GM18868 (cell line): ENCODE measurements at regions not wholly inside any gene's neighbourhood (a gene's known extent, or its start where the extent isn't known, plus 50 kb on each side); places are given as distances from the start of the nearest gene placed in this dataset.

ENCODE experiments used
- ATAC-seq: cut with Tn5 transposase; IDR thresholded peaks from one replicate; pipeline ENCODE4 v1.9.1; 2021; ENCODE audit warnings: mild to moderate bottlenecking, moderate library complexity; ENCODE audit not compliant: unreplicated experiment

GRCh38 chr17:57174591-57174990 lies 81.7 kb upstream of the MSI2 start:
- peak; percentile 94 for ATAC-seq

- no peak for ATAC-seq
These were observed 77.5 kb upstream of the MSI2 start for GRCh38 chr17:57178839-57179238.

- ATAC-seq, result no peak
These were observed 73.7 kb upstream of the MSI2 start for GRCh38 chr17:57182621-57183020.

GRCh38 chr17:57186226-57187019 lies 69.9 kb upstream of the MSI2 start:
- ATAC-seq, result no peak

- ATAC-seq, result no peak
These were observed 68.9 kb upstream of the MSI2 start for GRCh38 chr17:57187391-57187790.

GRCh38 chr17:57195785-57196460 lies 60.4 kb upstream of the MSI2 start:
- no peak for ATAC-seq

- ATAC-seq, result no peak
These were observed 58.8 kb upstream of the MSI2 start for GRCh38 chr17:57197466-57198071.

- ATAC-seq, result no peak
These were observed 54.8 kb upstream of the MSI2 start for GRCh38 chr17:57201481-57201880.

- ATAC-seq, result no peak
These were observed 53.3 kb upstream of the MSI2 start for GRCh38 chr17:57203040-57203439.
